Activated naive CD4-positive, alpha-beta T cell treated with anti-CD3 and anti-CD28 coated beads, Interleukin-2, amount 50 U/mL, for 24 hours (primary cell): ENCODE measurements at regions not wholly inside any gene's neighbourhood (a gene's known extent, or its start where the extent isn't known, plus 50 kb on each side); places are given as distances from the start of the nearest gene placed in this dataset.
"Not testable (repeated sequence)": the region's sequence is repeated elsewhere in the genome, so short reads cannot be mapped to it uniquely, and the experiment has no call there.

ENCODE experiments used
- H3K27ac Mint-ChIP-seq: one replicate; pipeline ENCODE4 v1.8.0; 2021; ENCODE audit warnings: mild to moderate bottlenecking, mixed read lengths
- H3K27me3 Mint-ChIP-seq: one replicate; pipeline ENCODE4 v1.8.0; 2021; ENCODE audit warnings: mixed read lengths
- H3K36me3 Mint-ChIP-seq: one replicate; pipeline ENCODE4 v1.8.0; 2021; ENCODE audit warnings: mixed read lengths
- H3K4me1 Mint-ChIP-seq: one replicate; pipeline ENCODE4 v1.8.0; 2021; ENCODE audit warnings: mixed read lengths
- H3K4me3 Mint-ChIP-seq: one replicate; pipeline ENCODE4 v1.8.0; 2021; ENCODE audit warnings: mild to moderate bottlenecking, mixed read lengths
- H3K9me3 Mint-ChIP-seq: one replicate; pipeline ENCODE4 v1.8.0; 2021; ENCODE audit warnings: mixed read lengths

- Mint-ChIP-seq H3K9me3 (no peaks in the 10 kb centered on the region), H3K27me3 (no peaks in the 10 kb centered on the region), H3K4me3 (no peak overlapping the region), H3K27ac (no peak overlapping the region), H3K36me3 (no peaks in the 10 kb centered on the region), H3K4me1 (no peaks in the 10 kb centered on the region)
These were observed 139.0 kb upstream of the JADE1 start for GRCh38 chr4:128670513-128670912.

- H3K27ac Mint-ChIP-seq, result no peak overlapping the region
- H3K36me3 Mint-ChIP-seq, result no peaks in the 10 kb centered on the region
- H3K27me3 Mint-ChIP-seq, result no peaks in the 10 kb centered on the region
- H3K4me3 Mint-ChIP-seq, result no peak overlapping the region
- H3K4me1 Mint-ChIP-seq, result peaks cover 4% of the 10 kb centered on the region
- no peaks in the 10 kb centered on the region for H3K9me3 Mint-ChIP-seq
These were observed 140.9 kb upstream of the JADE1 start for GRCh38 chr4:128668566-128668965.

GRCh38 chr4:128665514-128665913 lies 144.0 kb upstream of the JADE1 start:
- Mint-ChIP-seq H3K9me3 (no peaks in the 10 kb centered on the region), H3K4me1 (peaks cover 11% of the 10 kb centered on the region), H3K4me3 (no peak overlapping the region)

GRCh38 chr4:128663325-128663724 lies 146.2 kb upstream of the JADE1 start:
- Mint-ChIP-seq H3K27me3 (no peaks in the 10 kb centered on the region), H3K4me3 (no peak overlapping the region), H3K4me1 (peaks cover 11% of the 10 kb centered on the region), H3K36me3 (no peaks in the 10 kb centered on the region), H3K27ac (no peak overlapping the region), H3K9me3 (no peaks in the 10 kb centered on the region)

More at GRCh38 chr4:128665514-128665913, 144.0 kb upstream of the JADE1 start:
- no peaks in the 10 kb centered on the region for H3K36me3 Mint-ChIP-seq
- H3K27me3 Mint-ChIP-seq, result no peaks in the 10 kb centered on the region
- no peak overlapping the region for H3K27ac Mint-ChIP-seq

- Mint-ChIP-seq H3K4me1 (peaks cover 18% of the 10 kb centered on the region), H3K4me3 (no peak overlapping the region), H3K27ac (no peak overlapping the region), H3K27me3 (no peaks in the 10 kb centered on the region), H3K9me3 (no peaks in the 10 kb centered on the region), H3K36me3 (no peaks in the 10 kb centered on the region)
These were observed 148.0 kb upstream of the JADE1 start for GRCh38 chr4:128661479-128661878.

- no peak overlapping the region for H3K27ac Mint-ChIP-seq
- no peak overlapping the region for H3K4me3 Mint-ChIP-seq
- peaks cover 18% of the 10 kb centered on the region for H3K4me1 Mint-ChIP-seq
- H3K36me3 Mint-ChIP-seq, result no peaks in the 10 kb centered on the region
- H3K9me3 Mint-ChIP-seq, result no peaks in the 10 kb centered on the region
- no peaks in the 10 kb centered on the region for H3K27me3 Mint-ChIP-seq
These were observed 148.9 kb upstream of the JADE1 start for GRCh38 chr4:128660361-128661215.

- no peaks in the 10 kb centered on the region for H3K27me3 Mint-ChIP-seq
- H3K9me3 Mint-ChIP-seq, result no peaks in the 10 kb centered on the region
- H3K27ac Mint-ChIP-seq, result no peak overlapping the region
- peaks cover 11% of the 10 kb centered on the region for H3K4me1 Mint-ChIP-seq
- H3K36me3 Mint-ChIP-seq, result no peaks in the 10 kb centered on the region
- H3K4me3 Mint-ChIP-seq, result no peak overlapping the region
These were observed 151.3 kb upstream of the JADE1 start for GRCh38 chr4:128658214-128658631.

- H3K27ac Mint-ChIP-seq, result no peak overlapping the region
These were observed 151.9 kb upstream of the JADE1 start for GRCh38 chr4:128657638-128658037.

GRCh38 chr4:128654465-128654864 lies 155.0 kb upstream of the JADE1 start:
- Mint-ChIP-seq H3K4me3 (no peak overlapping the region), H3K9me3 (no peaks in the 10 kb centered on the region), H3K27me3 (no peaks in the 10 kb centered on the region), H3K27ac (no peak overlapping the region), H3K4me1 (peaks cover 7% of the 10 kb centered on the region), H3K36me3 (no peaks in the 10 kb centered on the region)

More at GRCh38 chr4:128657638-128658037, 151.9 kb upstream of the JADE1 start:
- Mint-ChIP-seq H3K4me3 (no peak overlapping the region), H3K27me3 (no peaks in the 10 kb centered on the region), H3K9me3 (no peaks in the 10 kb centered on the region), H3K36me3 (no peaks in the 10 kb centered on the region), H3K4me1 (peaks cover 7% of the 10 kb centered on the region)

- no peaks in the 10 kb centered on the region for H3K36me3 Mint-ChIP-seq
- H3K4me1 Mint-ChIP-seq, result peaks cover 7% of the 10 kb centered on the region
- H3K4me3 Mint-ChIP-seq, result no peak overlapping the region
- H3K9me3 Mint-ChIP-seq, result no peaks in the 10 kb centered on the region
- H3K27me3 Mint-ChIP-seq, result no peaks in the 10 kb centered on the region
- no peak overlapping the region for H3K27ac Mint-ChIP-seq
These were observed 155.7 kb upstream of the JADE1 start for GRCh38 chr4:128653527-128654444.

- Mint-ChIP-seq H3K9me3 (no peaks in the 10 kb centered on the region), H3K36me3 (no peaks in the 10 kb centered on the region), H3K4me1 (no peaks in the 10 kb centered on the region), H3K27ac (no peak overlapping the region), H3K27me3 (no peaks in the 10 kb centered on the region), H3K4me3 (no peak overlapping the region)
These were observed 159.8 kb upstream of the JADE1 start for GRCh38 chr4:128649575-128650205.

- Mint-ChIP-seq H3K27me3 (no peaks in the 10 kb centered on the region), H3K27ac (no peak overlapping the region), H3K9me3 (no peaks in the 10 kb centered on the region), H3K4me1 (no peaks in the 10 kb centered on the region), H3K36me3 (no peaks in the 10 kb centered on the region), H3K4me3 (no peak overlapping the region)
These were observed 160.3 kb upstream of the JADE1 start for GRCh38 chr4:128649161-128649560.

- Mint-ChIP-seq H3K4me1 (no peaks in the 10 kb centered on the region), H3K27ac (no peak overlapping the region), H3K4me3 (no peak overlapping the region), H3K36me3 (no peaks in the 10 kb centered on the region), H3K9me3 (no peaks in the 10 kb centered on the region), H3K27me3 (no peaks in the 10 kb centered on the region)
These were observed 161.5 kb upstream of the JADE1 start for GRCh38 chr4:128648021-128648420.

GRCh38 chr4:128646893-128647292 lies 162.6 kb upstream of the JADE1 start:
- H3K9me3 Mint-ChIP-seq, H3K4me3 Mint-ChIP-seq, H3K4me1 Mint-ChIP-seq, H3K27me3 Mint-ChIP-seq, H3K27ac Mint-ChIP-seq, H3K36me3 Mint-ChIP-seq: not testable (repeated sequence)

GRCh38 chr4:128644693-128645654 lies 164.5 kb upstream of the JADE1 start:
- H3K27me3 Mint-ChIP-seq, H3K27ac Mint-ChIP-seq, H3K9me3 Mint-ChIP-seq, H3K36me3 Mint-ChIP-seq, H3K4me3 Mint-ChIP-seq, H3K4me1 Mint-ChIP-seq: not testable (repeated sequence)
